ENCODE measurements at regions not wholly inside any gene's neighbourhood (a gene's known extent, or its start where the extent isn't known, plus 50 kb on each side); places are given as distances from the start of the nearest gene placed in this dataset.

GRCh38 chr2:126392889-126393288, 263.1 kb upstream of the GYPC start:
- TF ChIP-seq CTCF (IDR thresholded peaks at IDR 0.05) (no peak), POLR2A (IDR thresholded peaks at IDR 0.05) (no peak)
